Endodermal cell (in vitro differentiated cells): ENCODE measurements at regions not wholly inside any gene's neighbourhood (a gene's known extent, or its start where the extent isn't known, plus 50 kb on each side); places are given as distances from the start of the nearest gene placed in this dataset.

Source experiments
- DNase-seq: peaks from one replicate; pipeline ENCODE4 v3.0.0-alpha.2; 2017
- H3K27ac ChIP-seq: 2 replicates; pipeline ENCODE4 v1.5.1; 2013; ENCODE audit warnings: mild to moderate bottlenecking, low read depth, low read length, moderate library complexity
- H3K27me3 ChIP-seq: 2 replicates; pipeline ENCODE4 v1.6.1; 2013; ENCODE audit warnings: mild to moderate bottlenecking, low read length, moderate library complexity; ENCODE audit not compliant: insufficient read depth, control insufficient read depth, poor library complexity, severe bottlenecking
- H3K36me3 ChIP-seq: 2 replicates; pipeline ENCODE4 v1.7.0; 2013; ENCODE audit warnings: mild to moderate bottlenecking, low read length, moderate library complexity; ENCODE audit not compliant: control insufficient read depth, insufficient read depth
- H3K4me1 ChIP-seq: one replicate; pipeline ENCODE4 v1.7.0; 2013; ENCODE audit warnings: low read length; ENCODE audit not compliant: control insufficient read depth, insufficient read depth
- H3K4me3 ChIP-seq: 2 replicates; pipeline ENCODE4 v1.5.1; 2013; ENCODE audit warnings: mild to moderate bottlenecking, low read length, moderate library complexity
- H3K9ac ChIP-seq: 2 replicates; pipeline ENCODE4 v1.6.1; 2013; ENCODE audit warnings: mild to moderate bottlenecking, low read length, moderate library complexity; ENCODE audit not compliant: poor library complexity, severe bottlenecking; ENCODE audit errors: extremely low read depth
- H3K9me3 ChIP-seq: 2 replicates; pipeline ENCODE4 v1.6.1; 2013; ENCODE audit warnings: mild to moderate bottlenecking, low read length, moderate library complexity; ENCODE audit not compliant: control insufficient read depth
- H3K27ac Mint-ChIP-seq: 2 replicates; pipeline ENCODE4 v1.8.0; 2020; ENCODE audit warnings: mixed read lengths
- H3K27me3 Mint-ChIP-seq: 2 replicates; pipeline ENCODE4 v1.8.0; 2021; ENCODE audit warnings: mild to moderate bottlenecking, mixed read lengths; ENCODE audit not compliant: insufficient read depth
- H3K36me3 Mint-ChIP-seq: 2 replicates; pipeline ENCODE4 v1.8.0; 2020; ENCODE audit warnings: low read depth, mixed read lengths
- H3K4me1 Mint-ChIP-seq: 2 replicates; pipeline ENCODE4 v1.8.0; 2020; ENCODE audit warnings: mixed read lengths
- H3K4me3 Mint-ChIP-seq: 2 replicates; pipeline ENCODE4 v1.8.0; 2020; ENCODE audit warnings: mild to moderate bottlenecking, moderate library complexity, mixed read lengths
- H3K9me3 Mint-ChIP-seq: 2 replicates; pipeline ENCODE4 v1.8.0; 2020; ENCODE audit warnings: mild to moderate bottlenecking, mixed read lengths
- CTCF ChIP-seq: fragments of 200-600 bp; sonication (generic); conservative IDR thresholded peaks from 2 replicates; pipeline ENCODE4 v1.5.0; 2021; ENCODE audit warnings: antibody characterized with exemption, mild to moderate bottlenecking
- WGBS, 2 experiments: methylation state at CpG; one replicate each; pipeline versions ENCODE4 v1.1.5 to v1.1.7; 2013; ENCODE audit warnings: missing lambda C conversion rate in 2 of 2, mixed read lengths in 1 of 2; ENCODE audit not compliant: insufficient coverage in 1 of 2, insufficient read length in 1 of 2; 5-methylcytosine and 5-hydroxymethylcytosine counted together

- peaks cover 66% of the 10 kb centered on the region for H3K9me3 Mint-ChIP-seq
- H3K4me1 Mint-ChIP-seq = no peaks in the 10 kb centered on the region
- no peaks in the 10 kb centered on the region for H3K27me3 Mint-ChIP-seq
- no peak overlapping the region for H3K4me3 Mint-ChIP-seq
- no peaks in the 10 kb centered on the region for H3K36me3 Mint-ChIP-seq
- Histone ChIP-seq H3K36me3 (no peaks in the 10 kb centered on the region), H3K4me1 (no peaks in the 10 kb centered on the region), H3K9ac (no peak overlapping the region), H3K9me3 (peaks cover 69% of the 10 kb centered on the region), H3K4me3 (no peak overlapping the region), H3K27ac (no peak overlapping the region), H3K27me3 (no peaks in the 10 kb centered on the region)
- no peak for TF ChIP-seq CTCF
- no peak overlapping the region for H3K27ac Mint-ChIP-seq
- DNase-seq = no peak
Measured at GRCh38 chr10:37582237-37582636, 275.2 kb downstream of the ZNF248 start.

- no CpG with 5 or more reads among the region's 1 CpG for WGBS, 2 experiments
- DNase-seq = no peak
- H3K27ac ChIP-seq = no peak overlapping the region
- no peak overlapping the region for H3K9ac ChIP-seq
- no peak for TF ChIP-seq CTCF
- no peaks in the 10 kb centered on the region for H3K27me3 ChIP-seq
- Mint-ChIP-seq H3K27me3 (no peaks in the 10 kb centered on the region), H3K4me1 (no peaks in the 10 kb centered on the region), H3K9me3 (peaks cover 75% of the 10 kb centered on the region), H3K27ac (no peak overlapping the region), H3K4me3 (no peak overlapping the region), H3K36me3 (no peaks in the 10 kb centered on the region)
- H3K4me3 ChIP-seq = no peak overlapping the region
- H3K9me3 ChIP-seq = peaks cover 84% of the 10 kb centered on the region
- no peaks in the 10 kb centered on the region for H3K36me3 ChIP-seq
- no peaks in the 10 kb centered on the region for H3K4me1 ChIP-seq
Measured at GRCh38 chr10:37576154-37576553, 281.3 kb downstream of the ZNF248 start.

- Histone ChIP-seq H3K36me3 (no peaks in the 10 kb centered on the region), H3K9ac (no peak overlapping the region), H3K9me3 (peaks cover 86% of the 10 kb centered on the region), H3K27ac (no peak overlapping the region), H3K4me1 (no peaks in the 10 kb centered on the region), H3K4me3 (peak overlapping the region; percentile 35), H3K27me3 (no peaks in the 10 kb centered on the region)
- H3K27ac Mint-ChIP-seq = no peak overlapping the region
- no peaks in the 10 kb centered on the region for H3K4me1 Mint-ChIP-seq
- no peak for TF ChIP-seq CTCF
- 62 to 74% methylated on average over 3 of the region's 3 CpGs for WGBS, 2 experiments
- peaks cover 85% of the 10 kb centered on the region for H3K9me3 Mint-ChIP-seq
- no peaks in the 10 kb centered on the region for H3K36me3 Mint-ChIP-seq
- no peak for DNase-seq
- H3K27me3 Mint-ChIP-seq = no peaks in the 10 kb centered on the region
- H3K4me3 Mint-ChIP-seq = no peak overlapping the region
Measured at GRCh38 chr10:37572206-37572605, 285.2 kb downstream of the ZNF248 start.
